IMR-90 (cell line): ENCODE measurements at regions not wholly inside any gene's neighbourhood (a gene's known extent, or its start where the extent isn't known, plus 50 kb on each side); places are given as distances from the start of the nearest gene placed in this dataset.

Source experiments
- BHLHE40 ChIP-seq: fragments of 150-350 bp; IDR thresholded peaks from 2 replicates; pipeline ENCODE4 v1.6.1; 2016; ENCODE audit warnings: mild to moderate bottlenecking, low read depth, low read length
- CEBPB ChIP-seq: IDR thresholded peaks from 2 replicates; pipeline ENCODE4 v1.6.1; 2012; ENCODE audit warnings: low read depth, low read length, improper control_type of control experiment
- CHD1 ChIP-seq: IDR thresholded peaks from 2 replicates; pipeline ENCODE4 v1.6.1; 2012; ENCODE audit warnings: low read depth, low read length, improper control_type of control experiment
- CTCF ChIP-seq: conservative IDR thresholded peaks from 2 replicates; pipeline ENCODE4 v1.5.1; 2012; ENCODE audit warnings: mild to moderate bottlenecking, low read depth, low read length, improper control_type of control experiment
- ELK1 ChIP-seq: fragments of 150-350 bp; IDR thresholded peaks from 2 replicates; pipeline ENCODE4 v1.6.1; 2016; ENCODE audit warnings: low read depth, mild to moderate bottlenecking, low read length, moderate library complexity, borderline replicate concordance
- FOS ChIP-seq: fragments of 150-350 bp; IDR thresholded peaks from 2 replicates; pipeline ENCODE4 v1.6.1; 2016; ENCODE audit warnings: low read depth, low read length
- MAFK ChIP-seq: IDR thresholded peaks from 2 replicates; pipeline ENCODE4 v1.6.1; 2012; ENCODE audit warnings: low read depth, low read length, improper control_type of control experiment
- MAZ ChIP-seq: IDR thresholded peaks from 2 replicates; pipeline ENCODE4 v1.6.1; 2012; ENCODE audit warnings: low read depth, mild to moderate bottlenecking, low read length, improper control_type of control experiment, moderate library complexity, borderline replicate concordance
- MXI1 ChIP-seq: IDR thresholded peaks from 2 replicates; pipeline ENCODE4 v1.6.1; 2012; ENCODE audit warnings: low read depth, mild to moderate bottlenecking, low read length, moderate library complexity, borderline replicate concordance
- NFE2L2 ChIP-seq: fragments of 150-350 bp; IDR thresholded peaks from 2 replicates; pipeline ENCODE4 v1.6.1; 2016; ENCODE audit warnings: low read depth, mild to moderate bottlenecking, low read length
- POLR2A ChIP-seq: IDR thresholded peaks from 2 replicates; pipeline ENCODE4 v1.6.1; 2012; ENCODE audit warnings: mild to moderate bottlenecking, low read depth, low read length
- RAD21 ChIP-seq: IDR thresholded peaks from 2 replicates; pipeline ENCODE4 v1.6.1; 2012; ENCODE audit warnings: low read length, improper control_type of control experiment
- SMC3 ChIP-seq: fragments of 150-350 bp; IDR thresholded peaks from 2 replicates; pipeline ENCODE4 v1.6.1; 2016; ENCODE audit warnings: low read depth, mild to moderate bottlenecking, antibody characterized with exemption, low read length, moderate library complexity
- USF2 ChIP-seq: fragments of 150-350 bp; IDR thresholded peaks from 2 replicates; pipeline ENCODE4 v1.6.1; 2017; ENCODE audit warnings: mild to moderate bottlenecking, antibody characterized with exemption, low read length, low read depth

GRCh38 chr5:118199801-118200200 is 788.5 kb downstream of the DTWD2 start:
- no peak for TF ChIP-seq CEBPB
- no peak for TF ChIP-seq CTCF
- no peak for TF ChIP-seq SMC3
- TF ChIP-seq RAD21, result no peak
- TF ChIP-seq POLR2A, result no peak
- TF ChIP-seq MAZ, result no peak
- TF ChIP-seq ELK1, result no peak
- no peak for TF ChIP-seq MXI1
- TF ChIP-seq USF2, result no peak
- TF ChIP-seq NFE2L2, result no peak
- TF ChIP-seq CHD1, result no peak
- TF ChIP-seq FOS, result no peak
- no peak for TF ChIP-seq MAFK
- no peak for TF ChIP-seq BHLHE40
